ENCODE measurements at regions not wholly inside any gene's neighbourhood (a gene's known extent, or its start where the extent isn't known, plus 50 kb on each side); places are given as distances from the start of the nearest gene placed in this dataset.
"Not testable (repeated sequence)": the region's sequence is repeated elsewhere in the genome, so short reads cannot be mapped to it uniquely, and the experiment has no call there.

GRCh38 chr5:106443746-106444145 lies 1227.0 kb downstream of the EFNA5 start:
- no peak for DNase-seq (ENCODE audit: low read depth in 2 of 2)

GRCh38 chr5:106435185-106435584 lies 1235.6 kb downstream of the EFNA5 start:
- DNase-seq (ENCODE audit: low read depth in 2 of 2), result no peak

- DNase-seq (ENCODE audit: low read depth in 2 of 2), result not testable (repeated sequence)
Observed at GRCh38 chr5:106430733-106431132, 1240.0 kb downstream of the EFNA5 start.

GRCh38 chr5:106423109-106423897 lies 1247.4 kb downstream of the EFNA5 start:
- no peak for DNase-seq (ENCODE audit: low read depth in 2 of 2)

GRCh38 chr5:106420102-106420501 lies 1250.6 kb downstream of the EFNA5 start:
- no peak for DNase-seq (ENCODE audit: low read depth in 2 of 2)

GRCh38 chr5:106418196-106418595 lies 1252.5 kb downstream of the EFNA5 start:
- DNase-seq (ENCODE audit: low read depth in 2 of 2), result no peak

- no peak for DNase-seq (ENCODE audit: low read depth in 2 of 2)
Observed at GRCh38 chr5:106417566-106417965, 1253.2 kb downstream of the EFNA5 start.

GRCh38 chr5:106417163-106417562 lies 1253.6 kb downstream of the EFNA5 start:
- no peak for DNase-seq (ENCODE audit: low read depth in 2 of 2)

- DNase-seq (ENCODE audit: low read depth in 2 of 2), result no peak
Observed at GRCh38 chr5:106415541-106415940, 1255.2 kb downstream of the EFNA5 start.

- DNase-seq (ENCODE audit: low read depth in 2 of 2), result no peak
Observed at GRCh38 chr5:106414342-106414741, 1256.4 kb downstream of the EFNA5 start.

- no peak for DNase-seq (ENCODE audit: low read depth in 2 of 2)
Observed at GRCh38 chr5:106412606-106413005, 1258.1 kb downstream of the EFNA5 start.

- DNase-seq (ENCODE audit: low read depth in 2 of 2), result no peak
Observed at GRCh38 chr5:106408570-106408969, 1262.2 kb downstream of the EFNA5 start.

- no peak for DNase-seq (ENCODE audit: low read depth in 2 of 2)
Observed at GRCh38 chr5:106408141-106408540, 1262.6 kb downstream of the EFNA5 start.

- no peak for DNase-seq (ENCODE audit: low read depth in 2 of 2)
Observed at GRCh38 chr5:106401561-106401960, 1269.2 kb downstream of the EFNA5 start.

- no peak for DNase-seq (ENCODE audit: low read depth in 2 of 2)
Observed at GRCh38 chr5:106399391-106399790, 1271.3 kb downstream of the EFNA5 start.

GRCh38 chr5:106397700-106398099 lies 1273.0 kb downstream of the EFNA5 start:
- no peak for DNase-seq (ENCODE audit: low read depth in 2 of 2)

GRCh38 chr5:106393276-106393675 lies 1277.5 kb downstream of the EFNA5 start:
- no peak for DNase-seq (ENCODE audit: low read depth in 2 of 2)

- no peak for DNase-seq (ENCODE audit: low read depth in 2 of 2)
Observed at GRCh38 chr5:106392766-106393165, 1278.0 kb downstream of the EFNA5 start.

GRCh38 chr5:106387767-106388166 lies 1283.0 kb downstream of the EFNA5 start:
- DNase-seq (ENCODE audit: low read depth in 2 of 2), result not testable (repeated sequence)

- no peak for DNase-seq (ENCODE audit: low read depth in 2 of 2)
Observed at GRCh38 chr5:106386287-106386686, 1284.5 kb downstream of the EFNA5 start.

GRCh38 chr5:106380736-106381135 lies 1290.0 kb downstream of the EFNA5 start:
- no peak for DNase-seq (ENCODE audit: low read depth in 2 of 2)

GRCh38 chr5:106376522-106376921 lies 1294.2 kb downstream of the EFNA5 start:
- DNase-seq (ENCODE audit: low read depth in 2 of 2), result no peak

GRCh38 chr5:106374956-106375355 lies 1295.8 kb downstream of the EFNA5 start:
- no peak for DNase-seq (ENCODE audit: low read depth in 2 of 2)

GRCh38 chr5:106368021-106368420 lies 1302.7 kb downstream of the EFNA5 start:
- DNase-seq (ENCODE audit: low read depth in 2 of 2), result no peak

Data from stimulated activated CD4-positive, alpha-beta T cell treated with anti-CD3 and anti-CD28 coated beads, Interleukin-4, amount 100 ng/mL, for 48 hours (primary cell).